ENCODE measurements at regions not wholly inside any gene's neighbourhood (a gene's known extent, or its start where the extent isn't known, plus 50 kb on each side); places are given as distances from the start of the nearest gene placed in this dataset.

DNA sequence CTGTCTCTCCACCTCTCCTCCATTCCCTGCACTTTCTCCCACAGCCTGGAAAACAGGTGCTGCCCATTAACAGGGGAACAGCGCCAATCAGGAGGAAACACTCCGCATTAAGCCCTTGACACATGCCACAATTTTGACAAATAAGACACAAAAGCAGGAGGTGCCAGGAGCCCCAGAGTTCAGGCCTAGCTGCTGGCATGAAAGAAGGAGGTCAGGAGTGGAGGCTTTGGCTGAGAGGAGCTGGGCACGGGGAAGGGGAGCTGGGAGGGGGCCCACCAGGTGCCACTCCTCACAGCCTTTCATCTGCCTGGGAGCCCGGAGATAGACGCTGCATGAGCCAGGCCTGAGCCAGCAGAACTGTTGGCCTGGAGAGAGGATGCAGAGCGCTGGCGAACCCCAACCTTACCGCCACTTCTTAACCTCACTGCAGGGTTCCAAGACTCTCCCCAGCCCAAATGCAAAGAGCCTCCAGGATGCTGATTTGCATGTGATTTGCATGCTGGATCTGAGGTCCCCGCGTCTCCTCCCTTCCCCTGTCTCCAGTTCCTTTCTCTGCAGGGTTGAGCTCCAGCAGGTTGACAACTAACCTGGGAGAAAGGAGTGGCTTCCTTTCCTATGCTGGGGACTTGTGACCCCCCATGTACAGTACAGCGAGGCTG lies 139.8 kb upstream of the SDK2 start:
- Mint-ChIP-seq H3K4me1 (ENCODE audit: unreplicated experiment) (peaks cover 8% of the 10 kb centered on the region), H3K36me3 (ENCODE audit: low read depth, unreplicated experiment) (no peaks in the 10 kb centered on the region), H3K27ac (ENCODE audit: unreplicated experiment) (no peak overlapping the region), H3K9me3 (ENCODE audit: unreplicated experiment) (peaks cover 4% of the 10 kb centered on the region), H3K4me3 (ENCODE audit: unreplicated experiment) (no peak overlapping the region), H3K27me3 (ENCODE audit: unreplicated experiment) (peaks cover 3% of the 10 kb centered on the region)
- TF ChIP-seq, protein P1, sequence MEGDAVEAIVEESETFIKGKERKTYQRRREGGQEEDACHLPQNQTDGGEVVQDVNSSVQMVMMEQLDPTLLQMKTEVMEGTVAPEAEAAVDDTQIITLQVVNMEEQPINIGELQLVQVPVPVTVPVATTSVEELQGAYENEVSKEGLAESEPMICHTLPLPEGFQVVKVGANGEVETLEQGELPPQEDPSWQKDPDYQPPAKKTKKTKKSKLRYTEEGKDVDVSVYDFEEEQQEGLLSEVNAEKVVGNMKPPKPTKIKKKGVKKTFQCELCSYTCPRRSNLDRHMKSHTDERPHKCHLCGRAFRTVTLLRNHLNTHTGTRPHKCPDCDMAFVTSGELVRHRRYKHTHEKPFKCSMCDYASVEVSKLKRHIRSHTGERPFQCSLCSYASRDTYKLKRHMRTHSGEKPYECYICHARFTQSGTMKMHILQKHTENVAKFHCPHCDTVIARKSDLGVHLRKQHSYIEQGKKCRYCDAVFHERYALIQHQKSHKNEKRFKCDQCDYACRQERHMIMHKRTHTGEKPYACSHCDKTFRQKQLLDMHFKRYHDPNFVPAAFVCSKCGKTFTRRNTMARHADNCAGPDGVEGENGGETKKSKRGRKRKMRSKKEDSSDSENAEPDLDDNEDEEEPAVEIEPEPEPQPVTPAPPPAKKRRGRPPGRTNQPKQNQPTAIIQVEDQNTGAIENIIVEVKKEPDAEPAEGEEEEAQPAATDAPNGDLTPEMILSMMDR (IDR thresholded peaks at IDR 0.05; ENCODE audit: unreplicated experiment), result no peak
- DNase-seq (ENCODE audit: low spot score), result no peak

DNA sequence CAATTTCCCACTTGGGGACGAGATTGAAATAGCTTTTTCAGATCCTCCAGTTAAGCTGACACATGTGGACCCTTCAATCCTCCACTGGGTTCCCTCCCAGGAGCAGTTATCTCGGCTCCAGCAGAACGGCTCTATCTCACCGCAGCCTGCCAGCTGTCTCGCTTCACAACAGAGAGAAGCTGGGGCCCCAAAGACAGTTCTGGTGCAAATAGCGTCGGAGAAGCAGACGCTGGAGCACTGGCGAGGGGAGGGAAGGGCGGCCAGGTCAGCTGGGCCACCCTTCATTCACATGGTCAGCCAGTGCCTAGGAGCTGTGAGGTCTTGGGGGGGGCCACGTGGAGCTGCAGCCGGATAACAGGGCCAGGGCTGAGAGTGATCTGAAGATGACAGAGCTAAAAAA lies 141.3 kb upstream of the SDK2 start:
- Mint-ChIP-seq H3K4me1 (ENCODE audit: unreplicated experiment) (peaks cover 8% of the 10 kb centered on the region), H3K27ac (ENCODE audit: unreplicated experiment) (no peak overlapping the region), H3K36me3 (ENCODE audit: low read depth, unreplicated experiment) (no peaks in the 10 kb centered on the region), H3K27me3 (ENCODE audit: unreplicated experiment) (peaks cover 5% of the 10 kb centered on the region), H3K4me3 (ENCODE audit: unreplicated experiment) (no peak overlapping the region), H3K9me3 (ENCODE audit: unreplicated experiment) (peaks cover 4% of the 10 kb centered on the region)
- no peak for DNase-seq (ENCODE audit: low spot score)
- TF ChIP-seq, protein P1 (IDR thresholded peaks at IDR 0.05; ENCODE audit: unreplicated experiment), result no peak

- H3K9me3 Mint-ChIP-seq (ENCODE audit: unreplicated experiment), result peaks cover 4% of the 10 kb centered on the region
- H3K4me1 Mint-ChIP-seq (ENCODE audit: unreplicated experiment), result peaks cover 8% of the 10 kb centered on the region
- H3K27ac Mint-ChIP-seq (ENCODE audit: unreplicated experiment), result no peak overlapping the region
- peaks cover 5% of the 10 kb centered on the region for H3K27me3 Mint-ChIP-seq (ENCODE audit: unreplicated experiment)
- no peak overlapping the region for H3K4me3 Mint-ChIP-seq (ENCODE audit: unreplicated experiment)
- H3K36me3 Mint-ChIP-seq (ENCODE audit: low read depth, unreplicated experiment), result no peaks in the 10 kb centered on the region
- TF ChIP-seq, protein P1 (IDR thresholded peaks at IDR 0.05; ENCODE audit: unreplicated experiment), result no peak
- DNase-seq (ENCODE audit: low spot score), result no peak
Observed at GRCh38 chr17:73785958-73786743, 141.9 kb upstream of the SDK2 start.

- TF ChIP-seq, protein P1 (IDR thresholded peaks at IDR 0.05; ENCODE audit: unreplicated experiment), result no peak
- no peaks in the 10 kb centered on the region for H3K36me3 Mint-ChIP-seq (ENCODE audit: low read depth, unreplicated experiment)
- H3K4me3 Mint-ChIP-seq (ENCODE audit: unreplicated experiment), result no peak overlapping the region
- H3K9me3 Mint-ChIP-seq (ENCODE audit: unreplicated experiment), result peaks cover 4% of the 10 kb centered on the region
- H3K27me3 Mint-ChIP-seq (ENCODE audit: unreplicated experiment), result peaks cover 5% of the 10 kb centered on the region
- no peak for DNase-seq (ENCODE audit: low spot score)
- peaks cover 8% of the 10 kb centered on the region for H3K4me1 Mint-ChIP-seq (ENCODE audit: unreplicated experiment)
- H3K27ac Mint-ChIP-seq (ENCODE audit: unreplicated experiment), result no peak overlapping the region
Observed at GRCh38 chr17:73787076-73788059, 143.1 kb upstream of the SDK2 start.

Data from endothelial cell (in vitro differentiated cells).